HG02885 (cell line): ENCODE measurements at regions not wholly inside any gene's neighbourhood (a gene's known extent, or its start where the extent isn't known, plus 50 kb on each side); places are given as distances from the start of the nearest gene placed in this dataset.

Experiments used
- ATAC-seq: cut with Tn5 transposase; IDR thresholded peaks from one replicate; pipeline ENCODE4 v1.9.1; 2021; ENCODE audit warnings: mild to moderate bottlenecking; ENCODE audit not compliant: unreplicated experiment, poor library complexity

DNA sequence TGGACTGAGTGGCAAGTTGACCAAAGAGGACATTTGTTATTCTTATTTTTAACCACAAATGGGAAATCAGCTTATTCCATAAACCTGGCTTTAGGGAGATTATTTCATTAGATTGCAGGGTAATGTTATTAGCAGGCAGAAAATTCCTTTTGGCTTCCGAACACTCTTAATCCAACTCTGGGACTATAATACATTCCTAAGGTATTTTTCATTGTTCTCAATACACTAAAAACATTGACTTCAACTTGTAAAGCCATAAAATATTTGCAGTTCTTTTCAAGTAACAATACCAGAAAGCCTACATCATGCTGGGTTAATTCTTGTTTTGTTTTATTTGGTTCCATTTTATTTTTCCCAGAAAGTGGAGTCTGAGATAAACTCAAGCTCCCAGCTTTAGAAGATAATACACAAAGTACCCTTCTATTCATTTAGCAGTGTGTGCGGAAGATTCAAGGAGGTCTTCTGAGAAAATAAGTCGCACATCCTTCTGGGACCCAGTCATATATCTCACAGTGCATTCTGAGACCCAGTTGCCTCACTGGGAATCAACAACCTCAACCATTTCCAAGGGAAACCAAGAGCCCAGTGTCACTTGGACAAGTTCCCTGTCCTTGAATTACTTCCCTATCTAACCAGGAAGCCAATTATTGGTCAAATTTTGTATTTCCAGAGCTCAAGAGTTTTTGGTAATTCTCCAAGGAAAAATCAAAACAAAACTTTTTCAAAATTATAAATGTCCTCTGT lies 389.6 kb upstream of the DYNLRB2 start:
- ATAC-seq: no peak

DNA sequence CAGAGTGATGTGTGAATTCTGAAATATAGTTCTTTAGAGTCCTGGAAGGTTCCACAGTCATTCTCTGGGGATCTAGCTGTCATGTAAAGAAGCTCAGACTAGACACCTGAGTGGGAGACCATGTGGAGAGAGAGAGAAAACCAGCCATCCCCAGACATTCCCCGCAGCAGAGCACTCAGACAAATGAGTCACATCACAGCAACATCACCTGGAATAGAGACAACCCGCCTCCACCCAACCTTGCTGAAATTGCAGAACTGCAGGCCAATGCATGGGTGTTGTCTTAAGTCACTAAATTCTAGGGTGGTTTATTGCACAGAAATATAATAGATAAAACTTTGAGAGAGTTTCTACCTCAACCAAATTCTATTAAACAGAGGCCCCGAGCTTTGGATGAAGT lies 392.0 kb upstream of the DYNLRB2 start:
- no peak for ATAC-seq

DNA sequence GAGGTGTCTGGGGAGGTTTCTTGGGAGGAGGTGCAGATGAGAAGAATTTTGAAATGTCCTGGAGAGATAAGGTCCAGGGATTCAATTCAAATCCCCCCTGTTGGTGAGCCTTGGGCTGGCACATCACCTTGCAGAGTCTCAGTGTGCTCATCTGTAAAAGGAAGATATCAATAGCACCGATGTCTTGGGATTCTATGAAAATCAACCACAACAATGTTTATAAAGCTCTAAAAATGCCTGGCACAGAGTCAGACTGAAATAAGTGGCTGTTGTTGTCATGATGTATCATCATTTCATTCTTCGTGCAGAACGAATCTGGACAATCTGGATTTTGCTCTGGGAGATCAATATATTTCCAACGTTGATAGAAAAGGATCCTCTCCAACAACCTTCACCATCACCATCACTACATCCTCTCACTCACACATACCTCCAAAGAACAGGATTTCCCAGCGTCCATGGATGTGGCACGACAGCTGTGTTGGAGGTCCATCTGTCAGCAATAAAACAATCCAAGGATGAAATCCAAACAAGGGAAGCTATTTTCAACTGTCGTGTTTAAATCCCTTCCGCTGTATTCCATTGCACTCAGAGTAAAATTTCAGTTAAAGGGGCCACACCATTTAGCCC lies 393.7 kb upstream of the DYNLRB2 start:
- no peak for ATAC-seq

DNA sequence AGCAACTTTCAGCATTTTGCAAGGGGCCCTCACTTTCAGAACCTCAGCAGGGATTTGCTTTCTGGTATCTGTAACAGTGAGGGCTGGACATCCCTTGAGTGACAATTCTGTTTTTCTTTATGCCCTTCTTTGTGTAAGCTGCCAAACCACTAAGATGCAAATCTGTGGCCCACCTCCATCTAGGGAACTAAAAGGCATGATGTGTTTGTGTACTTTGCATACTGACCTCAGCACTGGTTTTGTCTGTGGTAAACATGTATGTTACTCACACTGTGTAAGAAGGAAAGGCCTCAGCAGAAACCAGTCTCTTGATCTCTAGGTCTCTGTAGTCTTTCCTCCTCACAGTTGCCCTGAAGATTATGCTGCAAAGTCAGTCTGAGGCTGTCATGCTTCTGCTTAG lies 396.6 kb upstream of the DYNLRB2 start:
- peak; percentile 100 for ATAC-seq

DNA sequence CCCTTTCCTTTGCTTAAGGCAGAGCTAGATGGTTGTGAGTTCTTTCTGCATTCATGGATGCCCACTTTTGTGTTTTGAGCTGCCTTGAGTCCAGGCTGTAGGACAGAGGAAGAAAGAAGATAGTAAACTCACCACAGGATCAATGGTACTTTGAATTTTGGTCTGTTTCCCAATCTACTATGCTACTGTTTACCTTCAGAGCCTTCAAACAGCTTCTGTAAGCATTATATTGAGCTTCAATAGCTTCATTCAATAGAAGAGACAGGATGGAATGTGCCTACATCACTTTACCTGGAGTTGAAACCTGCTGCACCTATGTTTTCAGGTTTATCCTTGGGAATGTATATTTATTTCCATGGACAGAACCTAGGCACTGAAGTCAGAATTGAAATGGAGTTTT lies 397.9 kb upstream of the DYNLRB2 start:
- ATAC-seq: no peak

DNA sequence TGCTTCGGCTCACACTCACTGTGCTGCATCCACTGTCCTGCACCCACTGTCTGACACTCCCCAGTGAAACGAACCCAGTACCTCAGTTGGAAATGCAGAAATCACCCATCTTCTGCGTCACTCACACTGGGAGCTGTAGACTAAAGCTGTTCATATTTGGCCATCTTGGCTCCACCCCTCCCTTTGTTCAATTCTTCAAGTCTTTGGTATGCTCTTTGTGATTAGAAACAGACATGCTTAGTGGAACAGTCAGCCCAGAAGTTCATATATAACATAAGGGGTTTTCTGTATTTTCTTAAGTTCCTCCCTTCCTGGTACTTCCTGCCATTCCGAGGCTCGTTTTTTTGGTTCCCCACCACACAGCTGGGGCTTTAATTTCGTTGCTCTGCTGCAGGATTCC lies 398.5 kb upstream of the DYNLRB2 start:
- ATAC-seq: no peak

DNA sequence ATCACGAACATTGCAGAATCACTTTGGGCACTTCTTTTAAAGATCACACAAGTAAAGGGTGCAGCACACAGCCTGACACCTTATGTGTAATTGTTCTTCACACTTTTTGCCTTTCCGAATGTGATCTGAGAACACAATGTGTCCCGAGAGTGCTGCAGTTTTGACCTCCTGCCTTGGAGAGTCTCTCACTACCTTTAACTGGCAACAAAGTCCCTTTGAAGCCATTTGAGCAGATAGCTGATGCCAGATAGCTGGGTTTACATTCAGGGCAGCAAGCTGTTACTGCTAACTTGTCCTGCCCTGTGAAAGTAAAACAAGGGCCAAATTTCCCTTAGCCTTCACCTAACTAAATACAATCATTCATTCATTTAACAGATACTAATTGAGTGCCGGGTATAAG lies 411.0 kb upstream of the DYNLRB2 start:
- ATAC-seq: no peak

DNA sequence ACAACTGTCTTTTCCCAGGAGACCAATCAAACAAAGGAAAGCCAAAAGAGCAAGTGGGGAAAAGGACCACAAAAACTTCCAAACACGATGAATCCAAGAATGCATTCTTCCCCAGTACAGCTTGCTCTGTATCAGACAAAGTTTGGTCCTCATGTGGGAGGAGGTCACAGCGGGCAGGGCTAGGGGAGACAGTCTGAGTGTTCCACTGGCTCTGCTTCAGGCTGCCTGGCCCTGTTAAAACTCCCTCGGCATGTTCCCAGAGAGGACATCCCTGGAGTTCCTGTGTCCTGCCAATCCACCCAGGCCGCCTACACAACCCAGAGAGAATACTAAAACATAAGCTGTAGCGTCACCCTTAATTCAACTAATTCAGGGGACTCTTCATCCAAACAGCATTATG lies 415.1 kb upstream of the DYNLRB2 start:
- ATAC-seq: no peak

- ATAC-seq: no peak
Measured at GRCh38 chr16:80123189-80123588, 417.6 kb upstream of the DYNLRB2 start.

DNA sequence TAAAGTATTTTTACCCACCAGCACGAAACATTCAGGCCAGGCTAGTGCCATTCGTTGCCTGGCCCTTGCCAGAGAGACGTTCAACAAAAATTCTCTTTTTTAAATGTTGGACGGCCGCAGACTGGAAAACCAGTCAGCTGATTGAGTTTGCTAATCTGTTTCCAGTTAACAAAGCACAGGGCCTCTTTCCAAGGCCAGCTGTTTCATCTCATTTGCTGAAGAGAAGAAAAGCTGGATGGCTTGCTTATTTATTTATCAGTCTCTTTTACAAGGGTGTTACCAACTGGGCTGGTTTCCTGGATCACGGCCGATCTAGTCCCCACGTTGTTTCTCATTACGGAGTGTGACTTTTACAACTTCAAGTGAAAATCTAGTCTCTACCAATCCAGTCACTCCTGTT lies 418.7 kb upstream of the DYNLRB2 start:
- no peak for ATAC-seq

DNA sequence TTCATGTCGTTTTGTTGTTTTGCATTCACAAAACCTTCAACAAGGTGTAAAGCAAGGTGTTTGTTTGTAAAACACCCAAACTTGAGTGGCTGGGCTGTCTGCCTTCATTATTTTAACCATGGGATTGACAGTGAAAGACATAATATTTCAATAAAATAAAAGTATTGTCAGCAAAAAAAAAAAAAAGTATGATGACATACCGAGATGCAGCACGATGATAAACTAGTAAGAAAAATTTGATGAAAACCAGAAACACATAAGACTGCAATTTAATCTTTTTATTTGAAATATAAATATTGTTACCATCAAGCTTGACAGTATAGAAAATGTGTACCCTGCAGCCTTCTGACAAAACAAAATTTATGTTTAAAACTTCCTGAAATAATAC lies 419.3 kb upstream of the DYNLRB2 start:
- no peak for ATAC-seq

DNA sequence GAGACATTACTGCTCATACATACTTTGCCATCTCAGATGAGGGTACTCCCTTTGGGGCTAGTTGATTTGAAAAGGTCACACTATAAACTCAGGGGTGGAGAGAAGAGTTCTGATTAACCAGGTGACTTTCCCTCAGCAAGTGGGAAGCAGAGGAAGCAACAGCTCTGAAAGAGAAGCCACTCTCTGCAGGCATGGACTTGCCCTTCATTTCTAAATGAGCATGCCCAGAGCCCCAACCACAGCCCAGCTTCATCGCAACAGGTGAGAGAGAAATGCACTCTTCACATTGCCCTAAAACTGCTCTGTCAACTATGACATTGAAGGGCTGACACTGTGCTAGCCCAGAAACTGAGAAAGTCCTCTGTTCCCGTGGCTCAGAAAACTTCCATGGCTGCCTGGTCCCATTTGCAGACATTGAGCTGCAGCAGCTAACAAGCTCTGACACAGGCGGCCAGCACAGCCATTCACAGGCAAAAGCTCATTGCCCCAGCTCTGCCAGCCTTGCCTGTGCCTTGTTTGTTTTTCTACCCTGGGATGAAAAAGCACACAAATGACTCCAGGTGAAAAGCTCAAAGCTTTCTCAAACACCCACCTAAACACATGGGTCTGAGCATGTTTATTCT lies 419.8 kb upstream of the DYNLRB2 start:
- ATAC-seq: no peak

DNA sequence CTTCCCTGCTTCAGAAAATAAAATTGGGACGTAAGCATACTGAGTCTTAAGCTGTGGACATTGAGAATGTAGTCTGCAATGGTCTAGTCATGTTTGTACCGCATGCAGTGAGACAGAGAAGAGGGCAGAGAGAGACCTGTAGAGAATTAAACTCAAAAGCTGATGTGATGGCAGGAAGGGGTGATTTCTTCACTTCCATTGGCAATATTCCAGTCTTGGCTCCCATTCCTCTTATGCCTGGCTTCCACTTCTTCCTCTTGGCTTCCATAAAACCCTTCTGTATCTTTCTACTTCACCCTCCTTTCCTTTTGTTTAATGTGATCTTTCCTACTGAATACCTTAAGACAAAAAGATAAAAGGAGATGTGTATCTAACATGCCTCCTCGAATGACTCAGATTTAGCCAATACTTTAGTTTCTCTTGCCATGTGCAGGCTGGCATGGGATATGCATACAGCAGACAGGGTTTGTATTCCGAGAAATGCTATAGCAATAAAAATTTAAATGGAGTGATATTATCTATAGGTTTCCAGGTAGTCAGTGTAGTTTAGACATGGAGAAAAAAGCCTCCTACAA lies 423.1 kb upstream of the DYNLRB2 start:
- no peak for ATAC-seq

- ATAC-seq: no peak
Measured at GRCh38 chr16:80116711-80117110, 424.1 kb upstream of the DYNLRB2 start.

GRCh38 chr16:80114699-80115098 lies 426.1 kb upstream of the DYNLRB2 start:
- ATAC-seq: peak; percentile 46

- ATAC-seq: no peak
Measured at GRCh38 chr16:80113873-80114574, 426.8 kb upstream of the DYNLRB2 start.

DNA sequence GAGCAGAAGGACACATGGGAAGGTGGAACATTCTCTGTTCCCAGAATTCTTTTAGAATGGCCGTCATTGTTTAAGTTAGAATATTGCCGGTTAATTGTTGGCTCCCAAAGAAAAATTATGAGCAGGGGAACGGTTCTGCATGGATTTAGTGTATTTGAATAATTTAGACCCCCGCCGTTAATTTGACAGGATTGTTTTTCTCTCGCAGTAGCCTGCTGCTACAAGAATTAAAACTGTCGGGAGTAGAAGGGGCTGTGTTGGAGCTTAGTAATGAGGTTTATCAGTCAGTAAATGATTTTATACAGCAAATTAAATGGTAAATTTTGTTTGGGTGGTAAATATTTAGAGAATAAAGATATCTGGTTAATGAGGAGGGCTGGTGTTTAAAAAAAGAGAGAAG lies 431.2 kb upstream of the DYNLRB2 start:
- no peak for ATAC-seq

- ATAC-seq: no peak
Measured at GRCh38 chr16:80107900-80108299, 432.9 kb upstream of the DYNLRB2 start.

DNA sequence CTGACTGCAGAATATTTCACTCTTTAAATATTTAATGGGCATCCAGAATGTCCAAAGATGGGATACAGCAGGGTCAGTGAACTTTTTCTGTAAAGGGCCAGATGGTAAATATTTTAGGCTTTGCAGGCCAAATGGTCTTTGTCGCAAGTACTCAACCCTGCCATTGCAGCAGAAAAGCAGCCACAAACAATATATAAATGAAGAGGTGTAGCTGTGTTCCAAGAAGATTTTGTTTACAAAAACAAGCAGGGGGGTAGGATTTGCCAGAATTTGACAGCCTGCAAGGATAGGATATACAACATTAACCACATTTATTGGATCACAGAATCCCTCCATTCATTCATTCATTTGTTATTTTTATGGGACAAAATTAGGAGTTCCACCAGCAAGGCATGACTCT lies 435.0 kb upstream of the DYNLRB2 start:
- no peak for ATAC-seq

DNA sequence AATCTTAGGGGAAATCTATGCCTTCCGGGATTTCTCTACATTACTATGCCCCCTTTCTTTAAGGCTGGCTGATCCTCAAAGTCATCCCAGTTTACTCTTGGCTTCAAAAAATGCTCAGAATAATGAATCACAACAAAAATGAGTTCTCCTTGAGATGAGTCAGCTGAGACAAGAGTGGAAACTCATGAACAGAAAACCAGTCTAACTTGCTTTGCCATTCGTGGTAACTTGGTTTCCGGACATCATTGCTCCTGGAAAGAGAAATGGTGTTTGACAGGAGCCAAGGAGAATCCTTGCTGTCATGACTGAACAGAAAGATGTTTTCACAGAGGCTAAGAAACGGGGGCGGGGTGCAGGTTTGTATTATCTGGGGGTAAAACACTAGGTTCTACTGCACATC lies 435.6 kb upstream of the DYNLRB2 start:
- ATAC-seq: no peak

DNA sequence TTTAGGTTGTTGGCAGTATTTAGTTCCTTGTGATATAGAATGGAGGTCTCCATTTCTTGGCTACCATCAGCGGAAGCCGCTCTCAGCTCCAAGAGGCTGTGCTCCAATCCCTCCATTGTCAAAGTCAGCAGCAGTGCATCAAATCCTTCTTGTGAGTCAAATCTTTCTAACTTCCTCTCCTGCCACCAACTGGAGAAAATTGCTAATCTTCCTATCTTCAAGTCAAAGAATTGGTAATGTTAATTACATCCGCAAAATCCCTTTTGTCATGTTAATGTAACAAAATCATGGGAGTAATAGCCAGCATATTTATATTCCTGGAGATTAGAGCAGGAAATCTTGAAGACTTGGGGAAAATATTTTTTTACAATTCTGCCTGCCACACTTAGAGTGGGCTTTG lies 436.4 kb upstream of the DYNLRB2 start:
- no peak for ATAC-seq
